Kasumi-1 (cell line): ENCODE measurements at regions not wholly inside any gene's neighbourhood (a gene's known extent, or its start where the extent isn't known, plus 50 kb on each side); places are given as distances from the start of the nearest gene placed in this dataset.
A peak's percentile ranks its signal among the peaks of the same experiment; 100 is the strongest.
"Not testable (repeated sequence)": the region's sequence is repeated elsewhere in the genome, so short reads cannot be mapped to it uniquely, and the experiment has no call there.

Experiments used
- DNase-seq, 2 experiments: peaks; one replicate each; lab custom pipeline; 2025; lab: John Stamatoyannopoulos, UW

GRCh38 chr9:86997156-86997555, 49.9 kb upstream of the GAS1 start:
- no peak for DNase-seq

DNA sequence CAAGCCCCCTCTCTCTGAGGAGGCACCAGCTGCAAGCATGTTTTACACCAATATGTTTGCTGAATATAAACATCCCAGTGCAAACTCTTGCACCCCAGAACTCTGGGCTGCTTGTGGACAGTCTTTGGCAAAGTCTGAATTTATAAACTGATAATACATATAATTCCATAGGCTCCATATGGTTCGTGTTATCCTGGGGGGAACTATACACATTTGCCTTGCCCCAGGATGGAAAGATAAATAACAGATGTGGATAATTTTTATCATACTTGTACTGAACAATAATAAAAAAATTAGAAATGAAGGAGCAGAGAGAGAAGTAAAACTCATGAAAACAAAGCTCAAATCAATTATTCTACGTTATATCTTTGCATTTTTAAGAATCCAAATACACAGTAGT, 50.6 kb upstream of the GAS1 start:
- DNase-seq: no peak

GRCh38 chr9:87002517-87002916, 55.2 kb upstream of the GAS1 start:
- DNase-seq: no peak

DNA sequence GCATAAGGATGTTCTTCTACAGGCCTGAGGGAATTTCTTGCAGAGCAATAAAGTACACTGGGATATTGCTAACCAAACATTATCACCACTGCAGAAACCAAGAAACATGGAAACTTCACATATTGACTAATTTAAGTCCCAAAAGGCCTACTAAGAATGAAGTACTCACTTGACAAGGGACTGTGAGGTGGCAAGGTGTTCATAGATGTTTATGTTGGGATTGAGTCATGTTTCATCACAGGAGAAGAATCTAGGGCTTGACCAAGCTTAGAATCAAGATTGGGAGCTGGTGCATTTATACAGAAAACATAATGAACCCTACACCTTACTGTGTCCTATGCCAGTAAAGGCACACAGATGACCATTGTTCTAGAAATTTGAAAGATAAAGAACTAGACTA, 56.7 kb upstream of the GAS1 start:
- DNase-seq: no peak

DNA sequence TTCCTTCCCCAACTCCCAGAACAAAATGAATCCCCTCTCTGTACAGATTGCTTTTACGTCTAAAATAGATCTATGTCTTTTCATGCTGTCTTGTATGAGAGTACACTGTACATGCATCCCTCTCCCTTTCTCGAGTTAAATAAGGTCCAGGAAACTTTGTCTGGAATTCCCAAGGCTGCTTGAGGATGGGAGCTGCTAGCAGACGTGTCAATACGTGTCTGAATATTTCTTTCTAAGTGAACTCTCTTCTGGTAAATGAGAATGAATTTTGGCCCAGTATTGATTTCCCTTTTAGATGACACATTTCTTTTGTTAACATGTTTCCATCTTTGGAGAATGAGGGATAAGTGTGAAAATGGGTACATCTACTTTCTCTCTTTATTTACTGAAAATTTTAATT, 59.6 kb upstream of the GAS1 start:
- no peak for DNase-seq

DNA sequence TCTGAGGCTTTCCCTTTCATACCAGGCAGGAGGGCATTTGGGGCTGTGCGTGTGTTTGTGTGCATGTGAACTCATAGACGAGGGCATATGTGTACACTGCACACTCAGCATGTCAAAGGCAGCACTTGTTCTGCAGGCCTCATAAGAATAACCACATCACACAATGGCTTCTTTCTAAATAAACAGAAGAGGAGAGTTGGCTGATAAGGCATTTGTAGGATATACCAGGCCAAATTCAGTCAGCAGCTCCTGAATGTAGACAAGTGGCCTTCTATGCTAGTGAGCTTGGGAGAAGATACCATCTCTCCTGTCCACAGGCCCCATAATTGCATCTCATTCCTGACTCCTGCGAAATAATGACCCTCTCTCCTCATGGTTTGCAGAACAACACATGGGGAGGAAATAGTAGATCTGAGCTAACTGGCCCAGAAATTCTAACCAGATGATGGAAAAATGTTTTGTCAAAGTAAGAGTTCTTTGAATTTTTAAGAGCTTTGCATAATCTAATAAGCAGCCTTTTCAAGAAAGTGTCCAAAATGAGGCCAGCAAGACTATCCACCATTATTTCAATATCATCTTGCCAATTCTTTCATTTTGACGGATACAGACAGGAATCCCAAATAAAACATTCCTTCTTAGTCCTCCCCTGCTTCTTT, 60.5 kb upstream of the GAS1 start:
- DNase-seq: no peak

- DNase-seq: no peak
These were observed 61.4 kb upstream of the GAS1 start for GRCh38 chr9:87008667-87009066.

DNA sequence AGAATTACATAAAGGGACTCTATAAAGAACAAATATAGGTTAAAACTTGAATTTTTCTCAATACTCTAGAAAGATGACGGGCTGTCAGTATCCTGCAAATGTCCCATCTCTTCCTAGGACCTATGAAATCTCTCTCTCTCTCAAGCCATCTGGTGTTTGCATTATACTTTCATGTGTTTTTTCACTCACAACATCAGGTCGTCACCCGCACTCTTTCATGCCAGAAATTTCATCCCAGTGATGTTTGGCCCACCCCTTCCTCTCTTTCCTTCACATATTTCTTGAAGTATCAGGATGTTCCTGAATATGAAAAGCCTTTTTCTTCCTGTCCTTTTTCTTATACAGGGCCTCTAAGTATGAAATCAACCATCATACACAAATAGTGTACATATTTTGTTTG, 63.3 kb upstream of the GAS1 start:
- DNase-seq: no peak

DNA sequence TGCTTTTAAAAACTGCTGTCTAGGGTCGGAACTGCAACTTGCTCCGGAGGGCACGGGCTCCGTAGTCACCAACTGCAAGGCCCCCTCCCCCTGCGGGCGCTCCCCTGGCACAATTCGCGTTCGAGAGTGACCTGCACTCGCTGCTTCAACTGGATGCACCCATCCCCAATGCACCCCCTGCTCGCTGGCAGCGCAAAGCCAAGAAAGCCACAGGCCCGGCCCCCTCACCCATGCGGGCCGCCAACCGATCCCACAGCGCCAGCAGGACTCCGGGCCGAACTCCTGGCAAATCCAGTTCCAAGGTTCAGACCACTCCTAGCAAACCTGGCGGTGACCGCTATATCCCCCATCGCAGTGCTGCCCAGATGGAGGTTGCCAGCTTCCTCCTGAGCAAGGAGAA, 64.2 kb upstream of the GAS1 start:
- no peak for DNase-seq

DNA sequence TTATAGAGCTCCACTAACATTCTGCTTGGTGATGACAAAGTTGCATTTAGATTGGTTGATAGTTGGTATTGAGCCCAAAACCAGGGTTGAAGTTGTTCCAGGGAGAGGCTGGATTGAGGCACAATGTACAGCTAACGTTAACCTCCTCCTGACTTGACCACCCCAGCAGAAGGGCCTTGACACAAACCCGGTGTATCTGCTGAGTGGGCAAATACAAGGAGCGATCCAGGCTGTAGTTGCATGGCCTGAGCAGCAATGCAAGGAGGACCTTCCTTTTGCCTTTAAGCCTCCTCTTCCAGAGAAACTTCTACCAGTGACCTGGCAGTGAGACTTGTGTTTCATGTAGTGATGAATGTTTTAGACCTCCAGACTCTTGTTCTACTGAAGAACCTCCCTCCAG, 66.2 kb upstream of the GAS1 start:
- DNase-seq: no peak

GRCh38 chr9:87014436-87014835, 67.1 kb upstream of the GAS1 start:
- no peak for DNase-seq

GRCh38 chr9:87016681-87017080, 69.4 kb upstream of the GAS1 start:
- no peak for DNase-seq

GRCh38 chr9:87020169-87020950, 73.1 kb upstream of the GAS1 start:
- no peak for DNase-seq

- DNase-seq: no peak
These were observed 74.9 kb upstream of the GAS1 start for GRCh38 chr9:87022178-87022577.

DNA sequence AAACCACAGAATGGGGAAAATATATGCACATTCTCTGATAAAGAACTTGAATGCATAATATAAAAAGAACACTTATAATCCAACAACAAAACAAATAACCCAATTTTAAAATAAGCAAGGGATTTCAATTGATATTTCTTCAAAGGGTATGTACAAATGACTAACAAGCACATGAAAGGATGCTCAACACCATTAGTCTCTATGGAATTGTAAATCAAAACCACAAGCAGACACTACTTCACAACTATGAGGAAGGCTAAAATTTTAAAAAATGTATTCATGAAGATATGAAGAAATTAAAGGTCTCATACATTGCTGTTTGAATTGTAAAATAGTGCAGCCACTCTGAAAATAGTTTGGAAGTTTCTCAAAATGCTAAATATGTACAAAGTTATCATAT, 78.9 kb upstream of the GAS1 start:
- no peak for DNase-seq

DNA sequence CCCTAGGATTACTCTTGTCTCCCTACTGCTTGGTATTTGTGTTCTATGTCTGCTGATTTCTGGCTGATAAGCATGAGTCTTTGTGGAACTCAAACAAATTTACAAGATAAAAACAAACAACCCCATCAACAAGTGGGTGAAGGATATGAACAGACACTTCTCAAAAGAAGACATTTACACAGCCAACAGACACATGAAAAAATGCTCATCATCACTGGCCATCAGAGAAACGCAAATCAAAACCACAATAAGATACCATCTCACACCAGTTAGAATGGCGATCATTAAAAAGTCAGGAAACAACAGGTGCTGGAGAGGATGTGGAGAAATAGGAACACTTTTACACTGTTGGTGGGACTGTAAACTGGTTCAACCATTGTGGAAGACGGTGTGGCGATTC, 81.5 kb upstream of the GAS1 start:
- DNase-seq: not testable (repeated sequence)

- peak; percentile 80 to 83 for DNase-seq
These were observed 82.6 kb upstream of the GAS1 start for GRCh38 chr9:87029905-87030304.

- no peak for DNase-seq
These were observed 87.5 kb upstream of the GAS1 start for GRCh38 chr9:87034841-87035240.

DNA sequence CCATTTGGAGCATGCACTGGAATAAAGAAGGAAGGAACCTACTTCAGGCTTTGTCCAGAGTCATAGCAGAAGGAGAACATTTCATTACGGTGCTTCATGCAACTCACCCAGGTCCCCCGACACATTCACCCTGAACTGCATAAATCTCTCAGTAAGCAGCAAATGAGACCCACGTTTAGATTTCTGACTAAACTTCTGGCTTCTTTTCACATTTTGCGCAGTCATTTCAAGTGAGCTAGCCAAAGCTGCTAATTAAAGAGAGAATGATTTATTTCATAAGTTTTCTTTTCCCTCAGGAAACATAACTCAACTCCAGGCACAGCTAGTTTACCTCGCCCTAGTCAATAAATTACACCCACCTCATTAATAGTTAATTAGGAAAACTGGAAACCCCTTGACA, 88.6 kb upstream of the GAS1 start:
- no peak for DNase-seq

DNA sequence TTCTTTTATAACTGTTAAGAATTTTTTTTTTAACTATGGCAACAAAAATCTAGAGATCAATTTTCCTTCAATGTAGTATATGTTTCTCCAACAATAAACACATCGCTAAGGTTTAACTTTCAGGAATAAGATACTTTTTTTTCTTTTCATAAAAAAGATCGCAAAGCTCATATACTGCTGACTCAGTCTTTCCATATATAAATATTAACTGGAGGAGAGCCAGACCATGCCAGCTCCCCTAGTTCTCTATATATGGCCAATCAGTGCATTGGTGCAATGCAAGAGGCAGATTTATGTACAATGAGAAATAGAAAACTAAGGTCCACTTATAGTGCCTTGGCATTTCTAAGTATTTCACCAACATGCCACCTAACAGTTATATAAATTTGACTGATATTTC, 89.2 kb upstream of the GAS1 start:
- no peak for DNase-seq

GRCh38 chr9:87039809-87040392, 92.6 kb upstream of the GAS1 start:
- DNase-seq: no peak

GRCh38 chr9:87040410-87041009, 93.2 kb upstream of the GAS1 start:
- no peak for DNase-seq
